Thyroid gland (tissue), 4 donors: ENCODE measurements at regions not wholly inside any gene's neighbourhood (a gene's known extent, or its start where the extent isn't known, plus 50 kb on each side); places are given as distances from the start of the nearest gene placed in this dataset.

Experiments used
- DNase-seq, 2 donors: peaks; one replicate each; pipeline ENCODE4 v3.0.0-alpha.2; 2019
- H3K27ac ChIP-seq, 3 donors: fragments of 200-600 bp; sonication (generic); 1 replicate in 2 of 3; 2 replicates in 1 of 3; pipeline ENCODE4 v1.5.1; 2016 to 2019; ENCODE audit warnings: mild to moderate bottlenecking in 1 of 3, moderate library complexity in 1 of 3
- H3K27me3 ChIP-seq: fragments of 200-600 bp; sonication (generic); one replicate; pipeline ENCODE4 v1.5.1; 2019
- H3K36me3 ChIP-seq, 2 donors: fragments of 200-600 bp; sonication (generic); one replicate each; pipeline ENCODE4 v1.5.1; 2016 to 2019
- H3K4me1 ChIP-seq, 2 donors: fragments of 200-600 bp; sonication (generic); one replicate each; pipeline ENCODE4 v1.5.1; 2017 to 2019
- H3K4me3 ChIP-seq, 3 donors: fragments of 200-600 bp; sonication (generic); replicated peaks in 1 of 3; 1 replicate in 2 of 3; 2 replicates in 1 of 3; pipeline ENCODE4 v1.5.1; 2016; ENCODE audit warnings: mild to moderate bottlenecking in 1 of 3
- H3K9me3 ChIP-seq: fragments of 200-600 bp; sonication (generic); one replicate; pipeline ENCODE4 v1.5.1; 2017
- POLR2A ChIP-seq, 2 donors: fragments of 450-650 bp; IDR thresholded peaks; one replicate each; pipeline ENCODE4 v1.6.1; 2017; ENCODE audit warnings: antibody characterized with exemption in 2 of 2, mild to moderate bottlenecking in 2 of 2, moderate library complexity in 1 of 2
- WGBS, 2 donors: methylation state at CpG; one replicate each; pipeline ENCODE4 v1.1.5; 2017; 5-methylcytosine and 5-hydroxymethylcytosine counted together
- intact Hi-C: fragments of 100-400 bp; cut with DNase I; formaldehyde crosslinking; loops from one replicate; pipeline ENCODE4 v1.15.1; 2023
- TF ChIP-seq, protein P1 (sequence below), 6 experiments: fragments of 200-600 bp in 3 of 6; fragments of 450-650 bp in 3 of 6; sonication (generic) in 3 of 6; IDR thresholded peaks; one replicate each; pipeline ENCODE4 v1.5.1; 2016 to 2019; ENCODE audit warnings: antibody characterized with exemption in 6 of 6, mild to moderate bottlenecking in 2 of 6, inconsistent platforms in 1 of 6, moderate library complexity in 1 of 6

DNA sequence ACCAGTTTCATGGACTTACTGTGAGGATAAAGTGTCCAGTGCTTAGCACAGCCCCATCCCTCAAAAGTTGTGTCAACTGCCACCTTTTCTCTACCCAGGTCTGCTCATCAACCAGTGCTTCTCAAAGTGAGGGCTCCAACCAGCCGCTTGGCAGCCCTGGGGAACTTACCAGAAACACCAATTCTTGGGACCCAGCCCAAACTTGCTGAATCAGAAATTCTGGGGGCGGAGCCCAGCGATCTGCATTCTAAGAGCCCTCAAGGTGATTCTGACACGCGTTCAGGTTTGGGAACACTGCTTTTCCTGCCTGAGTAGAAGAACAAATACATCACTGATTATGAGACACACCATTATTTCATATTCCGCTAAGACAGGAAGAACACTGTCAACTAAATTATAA is 132.0 kb downstream of the NSG2 start:
- H3K4me3 ChIP-seq: no peak overlapping the region
- H3K9me3 ChIP-seq: no peaks in the 10 kb centered on the region
- no peak overlapping the region for H3K27ac ChIP-seq
- no peaks in the 10 kb centered on the region for H3K36me3 ChIP-seq
- no peaks in the 10 kb centered on the region for H3K27me3 ChIP-seq
- DNase-seq: peak; percentile 7 to 21
- intact Hi-C loops: no loop called here
- H3K4me1 ChIP-seq: no peaks in the 10 kb centered on the region
- no peak for TF ChIP-seq POLR2A (IDR thresholded peaks at IDR 0.05)
- TF ChIP-seq, protein P1, sequence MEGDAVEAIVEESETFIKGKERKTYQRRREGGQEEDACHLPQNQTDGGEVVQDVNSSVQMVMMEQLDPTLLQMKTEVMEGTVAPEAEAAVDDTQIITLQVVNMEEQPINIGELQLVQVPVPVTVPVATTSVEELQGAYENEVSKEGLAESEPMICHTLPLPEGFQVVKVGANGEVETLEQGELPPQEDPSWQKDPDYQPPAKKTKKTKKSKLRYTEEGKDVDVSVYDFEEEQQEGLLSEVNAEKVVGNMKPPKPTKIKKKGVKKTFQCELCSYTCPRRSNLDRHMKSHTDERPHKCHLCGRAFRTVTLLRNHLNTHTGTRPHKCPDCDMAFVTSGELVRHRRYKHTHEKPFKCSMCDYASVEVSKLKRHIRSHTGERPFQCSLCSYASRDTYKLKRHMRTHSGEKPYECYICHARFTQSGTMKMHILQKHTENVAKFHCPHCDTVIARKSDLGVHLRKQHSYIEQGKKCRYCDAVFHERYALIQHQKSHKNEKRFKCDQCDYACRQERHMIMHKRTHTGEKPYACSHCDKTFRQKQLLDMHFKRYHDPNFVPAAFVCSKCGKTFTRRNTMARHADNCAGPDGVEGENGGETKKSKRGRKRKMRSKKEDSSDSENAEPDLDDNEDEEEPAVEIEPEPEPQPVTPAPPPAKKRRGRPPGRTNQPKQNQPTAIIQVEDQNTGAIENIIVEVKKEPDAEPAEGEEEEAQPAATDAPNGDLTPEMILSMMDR (IDR thresholded peaks at IDR 0.05): no peak
- 65 to 66% methylated on average over 6 of the region's 6 CpGs for WGBS, 2 donors

- no peak for TF ChIP-seq POLR2A (IDR thresholded peaks at IDR 0.05)
- TF ChIP-seq, protein P1 (IDR thresholded peaks at IDR 0.05): no peak
- WGBS, 2 donors: 64 to 80% methylated on average over 6 of the region's 6 CpGs
- no peaks in the 10 kb centered on the region for H3K9me3 ChIP-seq
- H3K27ac ChIP-seq: no peak overlapping the region
- DNase-seq: no peak
- no peaks in the 10 kb centered on the region for H3K36me3 ChIP-seq
- intact Hi-C loops: no loop called here
- H3K4me3 ChIP-seq: no peak overlapping the region
- H3K27me3 ChIP-seq: no peaks in the 10 kb centered on the region
- H3K4me1 ChIP-seq: no peaks in the 10 kb centered on the region
Measured at GRCh38 chr5:174177976-174178605, 132.6 kb downstream of the NSG2 start.

GRCh38 chr5:174180639-174181038 is 135.1 kb downstream of the NSG2 start:
- Histone ChIP-seq H3K4me3 (no peak overlapping the region), H3K27ac (no peak overlapping the region), H3K4me1 (no peaks in the 10 kb centered on the region), H3K9me3 (no peaks in the 10 kb centered on the region), H3K36me3 (no peaks in the 10 kb centered on the region), H3K27me3 (no peaks in the 10 kb centered on the region)
- no peak for DNase-seq
- 82 to 85% methylated on average over 7 of the region's 7 CpGs for WGBS, 2 donors
- TF ChIP-seq, protein P1 (IDR thresholded peaks at IDR 0.05): no peak
- TF ChIP-seq POLR2A (IDR thresholded peaks at IDR 0.05): no peak
- intact Hi-C loops: no loop called here

- Histone ChIP-seq H3K4me1 (no peaks in the 10 kb centered on the region), H3K9me3 (no peaks in the 10 kb centered on the region), H3K4me3 (no peak overlapping the region), H3K36me3 (no peaks in the 10 kb centered on the region), H3K27ac (no peak overlapping the region), H3K27me3 (no peaks in the 10 kb centered on the region)
- 84 to 90% methylated on average over 5 of the region's 5 CpGs for WGBS, 2 donors
- no peak for DNase-seq
- TF ChIP-seq, protein P1 (IDR thresholded peaks at IDR 0.05): no peak
- TF ChIP-seq POLR2A (IDR thresholded peaks at IDR 0.05): no peak
- intact Hi-C loops: no loop called here
Measured at GRCh38 chr5:174182111-174182510, 136.6 kb downstream of the NSG2 start.

DNA sequence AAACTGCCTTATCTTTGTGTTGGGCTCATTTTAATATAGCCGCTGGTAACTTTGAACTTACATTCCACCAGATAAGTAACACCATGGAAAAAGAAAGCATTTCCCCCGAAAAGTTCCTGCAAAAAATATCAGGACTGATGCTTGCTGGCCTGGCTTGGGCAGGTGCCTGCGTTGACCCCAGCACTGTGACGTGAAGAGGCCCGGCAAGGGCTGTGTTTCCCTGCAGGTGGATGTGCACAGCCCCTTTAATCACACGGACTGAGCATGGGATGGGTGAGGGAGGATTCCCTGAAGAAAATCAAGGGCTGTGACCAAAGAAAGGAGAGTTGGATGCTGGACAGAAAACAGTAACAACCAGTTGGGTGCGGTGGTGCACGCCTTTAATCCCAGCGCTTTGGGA is 138.2 kb downstream of the NSG2 start:
- Histone ChIP-seq H3K36me3 (no peaks in the 10 kb centered on the region), H3K4me1 (no peaks in the 10 kb centered on the region), H3K27ac (no peak overlapping the region), H3K4me3 (no peak overlapping the region), H3K27me3 (no peaks in the 10 kb centered on the region), H3K9me3 (no peaks in the 10 kb centered on the region)
- DNase-seq: no peak
- WGBS, 2 donors: 86 to 90% methylated on average over 9 of the region's 9 CpGs
- intact Hi-C loops: no loop called here
- TF ChIP-seq, protein P1 (IDR thresholded peaks at IDR 0.05): no peak
- TF ChIP-seq POLR2A (IDR thresholded peaks at IDR 0.05): no peak
